NCI-H460 (cell line): ENCODE measurements at regions not wholly inside any gene's neighbourhood (a gene's known extent, or its start where the extent isn't known, plus 50 kb on each side); places are given as distances from the start of the nearest gene placed in this dataset.

Source experiments
- DNase-seq: peaks from one replicate; pipeline ENCODE4 v3.0.0-alpha.2; 2016; ENCODE audit warnings: low read depth; ENCODE audit errors: extremely low read depth

DNA sequence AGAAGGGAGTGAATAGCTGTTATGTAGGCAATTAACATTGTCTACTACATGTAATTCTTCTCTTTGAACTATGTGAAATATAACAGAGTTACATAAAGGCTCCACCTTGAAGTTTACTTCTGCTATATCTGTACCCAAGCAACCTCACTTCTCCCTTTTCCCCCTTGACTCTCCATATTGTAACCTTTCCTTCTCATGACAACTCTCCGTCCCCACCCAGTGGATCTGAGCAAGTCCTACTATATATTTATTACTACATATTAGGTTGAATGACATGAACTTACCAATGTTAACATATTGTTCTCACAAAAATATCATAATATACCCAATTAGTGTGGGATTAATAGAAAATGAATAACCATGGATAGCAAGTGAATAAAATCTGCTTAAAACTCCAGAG lies 93.2 kb upstream of the ATP8A1 start:
- peak; percentile 1 for DNase-seq

DNA sequence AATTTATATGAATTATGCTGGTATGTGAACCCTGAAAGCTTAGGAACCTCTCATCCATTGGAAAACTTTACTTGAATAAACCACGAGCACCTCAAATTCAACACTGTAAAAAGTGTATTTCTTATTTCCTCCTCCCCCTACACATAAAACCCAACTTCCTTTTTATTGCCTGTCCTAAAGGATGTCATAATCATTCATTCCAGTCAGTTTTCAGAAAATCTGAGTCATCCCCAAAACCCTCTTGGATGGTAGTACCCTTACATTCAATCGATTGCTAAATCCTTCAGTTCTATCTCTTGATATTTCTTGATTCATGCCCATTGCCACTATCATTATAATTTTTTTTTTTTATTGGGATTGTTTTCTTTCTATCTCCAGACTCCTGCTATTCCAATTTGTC lies 91.1 kb upstream of the ATP8A1 start:
- no peak for DNase-seq

DNA sequence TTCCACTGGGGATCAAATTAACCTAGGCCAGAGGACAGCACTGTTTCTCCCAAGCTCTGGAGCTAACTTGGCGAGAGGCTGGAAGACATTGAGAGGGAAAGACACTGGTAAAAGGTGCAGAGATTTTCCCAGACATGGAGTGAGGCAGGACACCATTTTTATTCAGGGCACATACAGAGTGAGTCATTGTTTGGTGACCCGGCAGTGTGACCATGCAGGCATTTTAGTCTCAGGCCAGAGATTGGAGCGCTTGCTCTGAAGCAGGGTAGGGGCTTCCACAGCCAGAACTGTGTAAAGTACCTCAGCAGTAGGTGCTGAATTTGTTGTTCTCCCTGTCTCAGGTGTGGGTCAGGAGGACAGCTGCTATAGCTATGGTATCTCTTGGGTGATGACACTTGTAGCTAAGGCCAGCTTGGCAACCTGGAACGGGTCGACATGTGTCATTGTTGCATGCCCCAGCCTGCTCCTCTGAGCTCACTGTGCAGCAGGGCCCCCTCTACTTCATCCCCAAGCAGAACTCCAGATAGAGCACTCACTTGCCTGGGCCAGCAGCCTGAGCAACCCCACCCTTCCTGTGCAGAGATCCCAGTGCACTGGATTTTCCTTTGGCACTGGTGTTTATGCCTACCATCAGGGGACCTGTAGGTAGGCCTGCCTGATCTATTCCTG lies 79.8 kb upstream of the ATP8A1 start:
- DNase-seq: no peak

DNA sequence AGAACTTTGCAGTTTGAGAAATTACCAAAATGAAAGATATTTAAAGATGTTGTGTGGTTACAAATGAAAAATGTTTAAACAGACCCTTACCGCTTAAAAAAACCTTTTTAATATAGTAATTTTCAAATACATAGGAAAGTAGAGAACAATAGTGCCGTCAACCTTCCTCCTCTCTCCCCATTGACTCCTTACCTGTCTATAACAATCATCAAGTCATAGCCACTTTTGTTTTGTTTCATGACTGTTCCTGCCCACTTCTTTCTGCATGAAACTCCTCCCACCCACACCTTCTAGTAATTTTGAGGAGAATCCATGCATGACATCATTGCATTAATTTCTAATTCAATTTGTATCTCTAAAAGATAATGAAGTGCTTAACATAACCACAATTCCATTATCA lies 76.5 kb upstream of the ATP8A1 start:
- no peak for DNase-seq

DNA sequence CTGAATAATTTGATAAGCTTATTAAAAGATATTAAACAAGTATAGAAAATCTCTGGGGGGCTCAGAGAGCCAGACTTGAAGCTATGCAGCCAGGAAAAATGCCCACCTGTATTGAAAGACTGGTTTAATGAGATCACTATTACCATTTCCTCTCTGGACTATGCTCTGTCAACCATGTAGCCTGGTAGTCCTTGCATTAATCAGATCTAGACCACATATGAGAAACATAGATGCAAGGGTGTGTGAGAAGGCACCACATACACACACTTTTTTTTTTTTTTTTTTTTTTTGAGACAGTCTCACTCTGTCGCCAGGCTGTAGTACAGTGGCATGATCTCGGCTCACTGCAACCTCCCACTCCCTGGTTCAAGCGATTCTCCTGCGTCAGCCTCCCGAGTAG lies 75.9 kb upstream of the ATP8A1 start:
- no peak for DNase-seq

DNA sequence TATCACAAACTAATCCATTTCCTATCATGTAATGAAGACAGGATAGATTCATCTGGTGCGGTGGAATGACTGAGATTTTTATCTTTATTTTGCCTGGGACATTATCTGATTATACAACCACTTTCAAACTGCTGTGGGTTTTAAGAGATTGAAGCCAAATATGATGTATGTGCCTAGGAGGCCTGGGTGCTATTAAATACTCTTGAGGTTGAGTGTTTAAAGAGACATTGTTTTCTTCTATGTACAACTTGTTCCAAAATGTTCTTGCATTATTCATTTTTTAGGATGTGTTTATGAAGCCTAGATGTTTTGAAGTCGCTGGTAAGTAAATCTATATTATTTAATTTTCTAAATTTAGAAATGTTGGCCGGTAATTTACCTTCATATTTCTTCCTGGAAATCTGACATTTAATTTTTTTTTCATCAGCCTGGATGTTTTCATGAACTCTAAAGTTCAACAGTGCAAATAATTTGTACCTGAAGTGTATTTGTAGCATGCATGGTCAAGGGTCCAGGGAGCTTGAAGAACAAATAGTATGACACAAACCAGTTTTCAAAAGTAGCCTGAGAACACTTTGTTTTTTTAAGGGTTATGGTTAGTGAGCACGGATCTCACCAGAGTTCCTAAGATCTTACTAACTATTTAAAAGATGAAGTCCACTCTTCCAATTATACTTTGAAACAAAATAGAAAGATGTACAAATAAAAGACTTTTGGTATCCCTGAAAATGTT lies 72.8 kb upstream of the ATP8A1 start:
- DNase-seq: no peak

DNA sequence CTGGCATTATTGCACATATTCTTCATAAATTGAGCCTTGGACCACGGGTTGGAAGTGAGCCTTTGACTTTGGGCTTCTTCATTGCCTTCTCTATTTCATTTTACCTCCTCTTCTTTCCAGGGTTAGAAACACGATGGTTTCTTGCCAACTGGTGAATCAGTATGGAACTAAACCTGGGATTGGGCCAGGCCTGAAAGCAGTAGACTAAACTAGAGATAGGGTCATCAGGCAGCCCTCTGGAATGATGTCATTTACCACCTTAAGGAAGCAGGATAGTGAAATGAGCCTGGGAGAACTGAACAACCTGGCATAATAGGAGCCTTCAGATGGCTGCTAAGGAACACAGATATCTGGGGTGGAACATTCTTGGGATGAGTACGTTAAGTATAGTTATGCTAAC lies 67.5 kb upstream of the ATP8A1 start:
- no peak for DNase-seq

DNA sequence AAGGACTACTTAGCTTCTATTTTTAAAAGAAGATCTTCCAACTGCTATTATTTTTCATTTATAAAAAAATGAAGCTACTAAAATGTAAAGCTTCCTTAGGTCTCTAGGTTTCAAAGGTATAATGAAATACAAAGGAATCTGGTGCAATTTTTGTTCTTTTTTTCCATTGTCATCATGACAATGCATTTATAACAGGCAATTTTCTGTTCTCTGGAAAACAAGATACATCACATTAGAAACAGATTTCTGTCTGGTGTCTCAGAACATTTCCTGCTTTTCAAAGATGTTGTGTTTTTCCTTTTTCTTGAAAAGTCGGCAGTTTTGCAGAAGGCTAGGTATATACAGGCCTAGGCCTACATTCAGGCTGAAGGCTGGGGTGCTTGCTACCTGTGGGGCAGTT lies 63.6 kb upstream of the ATP8A1 start:
- DNase-seq: peak; percentile 14

DNA sequence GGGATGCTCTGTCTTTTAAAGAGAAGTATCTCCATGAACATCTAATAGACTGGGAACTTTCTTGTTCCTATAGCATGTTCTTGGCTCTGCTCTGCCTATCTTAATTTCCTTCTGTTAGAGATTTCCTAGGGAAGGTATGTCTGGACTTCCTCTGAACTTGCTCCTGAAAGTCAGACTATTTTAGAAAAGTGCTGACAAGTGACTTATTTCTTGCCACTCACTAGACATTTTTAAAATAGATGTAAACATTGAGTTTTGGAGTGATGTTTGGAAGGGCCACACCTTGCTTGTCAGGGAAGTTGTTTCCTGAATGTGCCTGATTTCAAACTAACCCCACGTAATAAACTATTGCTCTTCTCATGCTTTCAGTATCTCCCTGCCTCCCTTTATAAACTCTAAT lies 62.4 kb upstream of the ATP8A1 start:
- DNase-seq: no peak

DNA sequence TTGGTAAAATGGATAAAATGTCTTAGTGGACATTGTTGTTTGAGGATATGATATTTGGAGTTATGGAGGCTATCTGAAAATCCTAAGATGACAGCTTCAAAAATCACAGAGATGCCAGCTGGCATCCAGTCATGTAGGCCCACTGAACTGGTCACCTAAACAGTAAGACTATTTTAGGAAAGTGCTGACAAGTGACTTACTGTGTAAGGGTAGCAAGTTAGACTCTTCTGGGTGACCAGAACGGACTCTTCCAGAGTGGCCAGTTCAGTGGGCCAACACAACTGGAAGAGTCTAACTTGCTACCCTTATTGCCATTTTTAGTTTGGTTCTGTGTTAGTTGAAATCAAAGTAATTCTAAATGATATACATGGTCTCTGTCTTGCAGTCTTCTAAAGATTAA lies 61.4 kb upstream of the ATP8A1 start:
- DNase-seq: no peak

DNA sequence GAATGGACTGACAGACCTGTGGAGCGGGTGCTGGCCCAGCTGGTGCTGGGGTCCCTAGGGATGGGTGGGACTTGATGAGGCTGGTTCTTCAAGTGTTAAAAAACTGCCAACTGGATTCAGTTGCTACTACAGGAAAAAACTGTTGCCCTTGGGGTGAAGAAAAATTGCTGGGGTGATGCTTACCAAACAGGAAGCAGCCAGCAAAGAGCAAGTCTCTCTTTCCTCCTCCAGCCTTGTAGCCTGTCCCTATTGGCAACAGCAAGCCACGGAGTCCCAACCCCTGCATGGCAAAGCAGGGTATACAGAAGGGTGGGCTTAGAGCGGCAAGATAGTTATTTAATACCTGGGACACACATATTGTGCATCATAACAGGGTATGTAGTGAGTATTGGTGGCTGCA lies 60.1 kb upstream of the ATP8A1 start:
- DNase-seq: no peak

DNA sequence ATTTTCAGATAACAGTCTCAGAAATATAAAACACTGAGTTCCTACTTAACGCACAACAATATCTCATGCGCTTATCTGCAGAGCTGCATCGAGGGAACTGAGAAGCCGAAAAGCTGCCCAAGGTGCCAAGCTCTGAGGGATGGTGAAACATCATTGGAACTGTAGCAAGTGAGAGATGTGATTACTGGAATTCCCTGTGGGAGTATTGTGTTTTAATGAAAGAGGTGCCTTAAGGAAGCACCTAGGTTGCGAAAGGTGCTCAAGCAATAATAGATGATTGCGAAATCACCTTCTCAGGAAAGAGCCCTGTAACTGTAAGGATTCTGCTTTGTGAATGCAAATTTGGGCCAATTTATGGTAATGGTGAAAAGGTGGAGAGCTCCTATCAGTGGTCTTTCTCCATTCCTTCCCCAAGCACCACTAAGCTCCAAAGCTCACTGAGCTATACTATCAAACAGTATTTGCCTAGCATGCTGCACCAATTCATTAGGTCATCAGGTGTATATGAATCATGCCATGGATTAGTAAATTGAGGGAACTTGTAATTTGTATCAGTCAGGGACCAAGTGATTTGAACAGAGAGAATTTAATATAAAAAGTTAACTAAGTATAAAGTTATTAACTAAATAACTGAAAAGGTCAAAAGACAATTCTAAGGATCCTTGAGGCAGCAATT lies 59.0 kb upstream of the ATP8A1 start:
- DNase-seq: no peak

DNA sequence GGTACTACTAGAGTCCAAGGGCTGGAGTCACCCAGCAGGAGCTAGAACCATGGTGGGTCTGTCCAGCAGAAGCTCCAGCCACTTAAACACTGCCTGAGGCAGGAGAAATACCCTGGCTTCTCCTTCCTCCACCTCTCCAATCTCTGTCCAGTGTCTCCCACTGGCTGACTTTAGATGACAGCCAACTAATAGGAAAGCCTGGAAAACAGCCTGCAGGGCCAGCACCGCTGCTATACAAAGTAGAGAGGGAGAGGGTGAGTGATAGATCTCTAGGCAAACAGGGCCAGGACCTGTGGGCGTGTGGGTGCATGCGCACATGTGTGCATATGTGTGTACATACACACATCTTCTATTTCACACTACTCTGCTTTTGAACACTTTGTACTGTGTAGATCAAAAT lies 56.5 kb upstream of the ATP8A1 start:
- no peak for DNase-seq

DNA sequence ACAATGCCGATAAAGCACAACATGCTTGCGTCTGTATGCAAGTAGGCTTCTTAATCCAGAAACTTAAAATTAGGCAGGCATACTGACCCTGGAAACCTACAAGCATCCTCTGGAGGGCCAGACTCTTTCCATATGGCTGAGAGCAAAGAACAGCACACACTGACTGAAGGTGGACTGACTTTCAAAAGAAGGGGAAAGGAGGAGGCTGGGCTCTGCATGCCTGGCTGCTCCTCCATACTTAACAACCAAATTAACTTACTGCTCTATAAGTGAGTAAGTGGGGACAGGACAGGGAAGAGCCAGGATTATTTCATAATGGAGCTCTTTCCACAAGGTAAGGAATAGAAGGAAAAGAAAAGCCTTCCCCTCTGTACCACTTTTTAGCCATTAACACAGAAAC lies 55.9 kb upstream of the ATP8A1 start:
- no peak for DNase-seq

DNA sequence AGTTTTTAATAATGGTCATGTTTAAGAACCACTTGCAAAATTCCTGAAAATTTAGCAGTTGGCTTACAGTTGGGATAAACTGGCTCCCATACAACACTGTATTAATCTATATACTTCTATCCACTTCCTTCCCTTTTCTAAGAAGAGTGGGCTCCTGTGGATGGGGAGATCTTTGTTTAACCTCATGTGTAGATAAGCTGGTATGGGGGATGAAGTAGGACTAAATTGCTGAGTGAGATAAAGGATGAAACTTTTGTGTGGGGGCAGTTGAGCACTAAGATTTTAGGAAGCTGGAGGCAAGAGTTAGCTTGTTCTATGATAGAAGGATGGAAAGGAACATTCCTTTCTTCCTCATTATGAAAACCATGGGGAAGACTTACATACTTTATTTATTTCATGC lies 54.6 kb upstream of the ATP8A1 start:
- DNase-seq: no peak

DNA sequence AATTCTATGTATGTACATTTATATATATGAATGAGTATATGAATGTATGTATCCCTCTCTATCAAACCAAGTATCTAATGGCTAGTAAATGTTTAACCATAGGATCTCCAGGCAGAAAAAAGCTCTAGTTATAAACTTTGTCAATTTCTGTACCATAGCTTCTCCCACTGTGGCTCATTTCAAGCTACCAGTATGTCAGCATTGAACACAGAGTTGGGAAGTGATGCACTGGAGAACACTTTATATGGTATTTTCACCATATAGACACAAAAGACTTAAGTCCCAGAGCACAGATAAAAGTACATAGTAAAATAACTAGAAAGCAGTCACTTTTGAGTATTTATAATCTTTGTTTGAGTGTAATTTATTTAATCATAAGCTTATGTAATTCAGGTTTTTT lies 53.9 kb upstream of the ATP8A1 start:
- no peak for DNase-seq

DNA sequence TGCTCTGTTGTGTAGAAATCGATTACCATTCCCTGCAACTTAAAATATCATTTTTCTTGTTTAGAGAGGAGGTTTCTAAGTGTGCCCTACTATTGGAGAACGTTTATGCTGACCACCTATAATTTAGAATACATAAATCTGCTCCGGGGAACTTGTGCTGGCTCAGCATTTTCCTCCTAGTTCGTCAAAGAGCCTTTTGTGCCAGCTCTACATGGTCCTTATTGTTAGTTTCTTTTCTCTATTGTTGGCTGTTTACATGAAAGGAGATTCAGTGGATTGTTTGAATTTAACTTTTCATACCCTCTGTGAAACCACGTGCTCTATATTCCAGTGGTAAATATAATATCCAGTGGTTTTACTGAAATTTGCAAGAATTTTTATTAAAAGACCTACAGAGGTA lies 53.4 kb upstream of the ATP8A1 start:
- DNase-seq: no peak

DNA sequence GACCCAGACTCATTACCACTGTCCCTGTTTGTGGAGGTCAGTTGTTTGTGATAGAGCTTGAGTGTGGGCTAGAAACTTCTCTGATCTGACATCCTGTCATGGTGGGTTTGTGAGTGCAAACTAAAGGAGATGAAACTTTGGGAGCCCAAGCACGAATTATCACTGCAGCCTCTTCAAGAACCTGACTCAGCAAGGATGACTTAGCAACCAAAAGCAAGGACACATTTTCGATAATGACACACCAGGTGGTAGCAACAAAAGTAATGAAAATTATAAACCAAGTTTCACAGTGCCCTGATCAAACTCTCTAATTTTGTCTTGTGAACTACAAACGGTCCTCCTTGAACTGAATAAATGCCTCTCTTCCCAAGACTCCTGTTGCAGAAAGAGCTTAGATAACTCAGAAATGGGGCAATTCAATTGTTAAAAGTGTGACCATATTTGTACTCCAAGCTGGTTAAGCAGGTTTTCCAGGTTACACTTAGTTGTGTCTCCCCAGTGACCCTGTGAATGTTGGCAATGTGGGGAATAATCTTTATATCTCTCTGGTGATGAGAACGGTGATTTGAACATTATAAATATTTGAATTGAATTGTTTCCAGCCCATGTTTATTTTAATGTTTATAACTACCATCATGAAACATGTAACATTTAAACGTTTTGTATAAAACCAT lies 52.6 kb upstream of the ATP8A1 start:
- DNase-seq: no peak

DNA sequence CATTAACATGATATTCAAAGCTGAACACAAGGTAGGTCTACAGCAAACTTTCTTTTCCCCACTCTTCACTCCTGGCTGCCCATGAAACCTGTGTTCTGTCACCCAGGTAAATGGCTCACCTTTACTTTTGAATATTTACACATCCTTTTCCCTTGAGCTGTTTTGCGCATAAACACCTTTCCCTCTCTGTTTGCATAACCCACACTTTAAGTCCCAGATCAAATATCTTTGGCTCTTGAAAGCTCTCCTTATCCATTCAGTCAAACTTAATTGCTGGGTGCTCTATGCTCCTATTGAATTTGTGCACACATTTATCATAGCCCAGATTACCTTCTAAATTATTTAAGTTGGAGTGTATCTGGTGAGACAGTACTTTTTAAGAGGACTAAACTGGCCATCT lies 51.7 kb upstream of the ATP8A1 start:
- no peak for DNase-seq
